NB4 (cell line): ENCODE measurements at regions not wholly inside any gene's neighbourhood (a gene's known extent, or its start where the extent isn't known, plus 50 kb on each side); places are given as distances from the start of the nearest gene placed in this dataset.

Experiments
- DNase-seq: peaks from one replicate; pipeline ENCODE4 v3.0.0; 2010; ENCODE audit warnings: low read depth
- H3K4me3 ChIP-seq: one replicate; pipeline ENCODE4 v1.5.1; 2011; ENCODE audit warnings: mild to moderate bottlenecking, low read depth, low read length, moderate library complexity
- MYC ChIP-seq: IDR thresholded peaks from 2 replicates; pipeline ENCODE4 v1.6.1; 2011; ENCODE audit warnings: low read depth, low read length
- POLR2A ChIP-seq: IDR thresholded peaks from 2 replicates; pipeline ENCODE4 v1.6.1; 2011; ENCODE audit warnings: mild to moderate bottlenecking; ENCODE audit not compliant: insufficient read length; ENCODE audit errors: extremely low read depth
- TF ChIP-seq, protein P1 (sequence below): IDR thresholded peaks from one replicate; pipeline ENCODE4 v1.5.1; 2012; ENCODE audit warnings: low read depth, low read length
- TF ChIP-seq, protein P2 (sequence below): IDR thresholded peaks from 2 replicates; pipeline ENCODE4 v1.6.1; 2011; ENCODE audit warnings: low read depth, low read length

DNA sequence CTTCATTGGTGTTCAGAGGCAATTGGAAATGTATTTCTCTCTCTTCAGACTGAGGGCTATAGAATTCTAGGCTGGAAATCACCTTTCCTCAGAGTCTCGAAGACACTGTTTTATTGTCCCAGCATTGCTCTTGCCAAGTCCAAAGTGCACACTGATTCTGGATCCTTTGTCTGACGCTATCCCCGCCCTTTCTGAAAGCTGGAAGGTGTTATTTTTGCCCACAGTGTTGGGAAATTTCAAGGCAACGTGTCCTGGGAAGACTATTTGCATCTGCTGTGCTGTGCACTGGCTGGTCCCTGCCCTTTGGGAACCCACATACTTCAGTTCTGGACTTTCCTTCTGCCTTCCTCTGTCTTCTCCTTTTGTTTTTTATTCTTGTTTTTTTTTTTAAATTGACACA lies 190.8 kb downstream of the SH3BP4 start:
- no peak for DNase-seq
- TF ChIP-seq, protein P1, sequence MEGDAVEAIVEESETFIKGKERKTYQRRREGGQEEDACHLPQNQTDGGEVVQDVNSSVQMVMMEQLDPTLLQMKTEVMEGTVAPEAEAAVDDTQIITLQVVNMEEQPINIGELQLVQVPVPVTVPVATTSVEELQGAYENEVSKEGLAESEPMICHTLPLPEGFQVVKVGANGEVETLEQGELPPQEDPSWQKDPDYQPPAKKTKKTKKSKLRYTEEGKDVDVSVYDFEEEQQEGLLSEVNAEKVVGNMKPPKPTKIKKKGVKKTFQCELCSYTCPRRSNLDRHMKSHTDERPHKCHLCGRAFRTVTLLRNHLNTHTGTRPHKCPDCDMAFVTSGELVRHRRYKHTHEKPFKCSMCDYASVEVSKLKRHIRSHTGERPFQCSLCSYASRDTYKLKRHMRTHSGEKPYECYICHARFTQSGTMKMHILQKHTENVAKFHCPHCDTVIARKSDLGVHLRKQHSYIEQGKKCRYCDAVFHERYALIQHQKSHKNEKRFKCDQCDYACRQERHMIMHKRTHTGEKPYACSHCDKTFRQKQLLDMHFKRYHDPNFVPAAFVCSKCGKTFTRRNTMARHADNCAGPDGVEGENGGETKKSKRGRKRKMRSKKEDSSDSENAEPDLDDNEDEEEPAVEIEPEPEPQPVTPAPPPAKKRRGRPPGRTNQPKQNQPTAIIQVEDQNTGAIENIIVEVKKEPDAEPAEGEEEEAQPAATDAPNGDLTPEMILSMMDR = no peak
- TF ChIP-seq, protein P2, sequence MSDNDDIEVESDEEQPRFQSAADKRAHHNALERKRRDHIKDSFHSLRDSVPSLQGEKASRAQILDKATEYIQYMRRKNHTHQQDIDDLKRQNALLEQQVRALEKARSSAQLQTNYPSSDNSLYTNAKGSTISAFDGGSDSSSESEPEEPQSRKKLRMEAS = no peak
- TF ChIP-seq POLR2A = no peak
- no peak for TF ChIP-seq MYC
- H3K4me3 ChIP-seq = no peak overlapping the region

DNA sequence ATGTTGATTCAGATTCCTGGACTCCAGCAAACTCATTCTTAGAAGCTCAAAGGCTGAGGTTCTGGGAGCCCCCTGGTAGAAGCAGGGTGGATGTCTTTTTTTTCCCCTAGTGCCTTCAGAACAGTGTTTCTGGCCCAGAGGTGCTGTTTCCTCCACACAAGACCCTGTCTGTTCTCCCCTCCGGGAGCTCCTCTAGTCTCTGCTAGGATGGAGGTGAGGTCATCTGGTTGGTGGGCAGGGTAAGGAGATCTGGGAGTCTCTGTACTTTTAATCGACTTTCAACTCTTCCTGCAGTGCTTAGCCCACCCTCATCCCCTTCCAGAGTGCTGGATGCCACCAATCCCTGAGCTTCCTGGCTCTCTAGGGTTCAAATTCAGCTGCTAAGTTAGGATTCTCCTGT lies 192.0 kb downstream of the SH3BP4 start:
- no peak for DNase-seq
- H3K4me3 ChIP-seq = no peak overlapping the region
- TF ChIP-seq MYC (no peak), POLR2A (no peak)
- TF ChIP-seq, protein P2 = no peak
- TF ChIP-seq, protein P1 = no peak

DNA sequence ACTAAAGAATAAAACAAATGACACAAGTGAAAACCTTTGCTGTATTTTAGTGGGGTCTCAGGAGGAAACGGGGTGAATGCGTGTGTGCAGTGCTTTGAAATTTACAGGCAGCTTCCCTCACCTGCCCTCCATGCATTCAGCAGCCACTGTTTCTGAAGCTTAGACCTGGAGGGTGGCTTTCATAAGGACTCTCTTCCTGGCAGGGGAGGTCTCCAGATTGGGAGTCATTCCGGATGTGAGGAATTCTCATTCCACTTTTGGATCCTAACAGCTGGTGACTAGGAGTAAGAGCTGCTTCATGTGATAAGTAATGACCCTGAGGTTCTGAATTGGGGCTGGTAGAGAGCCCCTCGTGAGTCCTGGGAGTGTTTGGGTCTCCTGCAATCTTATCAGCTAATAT lies 192.5 kb downstream of the SH3BP4 start:
- no peak for DNase-seq
- TF ChIP-seq POLR2A (no peak), MYC (no peak)
- TF ChIP-seq, protein P2 = no peak
- TF ChIP-seq, protein P1 = no peak

DNA sequence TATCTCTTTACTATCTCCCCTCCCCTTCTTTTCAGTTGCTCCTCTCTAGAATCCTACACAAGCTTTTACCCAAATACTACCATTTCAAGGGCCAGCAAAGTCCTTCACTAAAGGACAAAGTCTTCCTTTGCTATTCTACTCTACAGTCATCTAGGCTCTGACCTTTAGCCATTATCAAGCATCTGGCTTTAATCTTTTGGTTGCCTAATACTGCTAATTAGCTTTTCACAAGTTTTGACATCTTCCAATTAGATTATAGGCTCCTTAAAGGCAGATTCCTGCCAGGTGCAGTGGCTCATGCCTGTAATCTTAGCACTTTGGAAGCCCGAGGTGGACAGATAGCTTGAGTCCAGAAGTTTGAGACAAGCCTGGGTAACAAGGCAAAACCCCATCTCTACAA lies 194.4 kb downstream of the SH3BP4 start:
- no peak overlapping the region for H3K4me3 ChIP-seq
- DNase-seq = no peak
- TF ChIP-seq MYC (no peak), POLR2A (no peak)
- TF ChIP-seq, protein P2 = no peak
- TF ChIP-seq, protein P1 = no peak

More for the DNA sequence above, 192.5 kb downstream of the SH3BP4 start:
- no peak overlapping the region for H3K4me3 ChIP-seq

DNA sequence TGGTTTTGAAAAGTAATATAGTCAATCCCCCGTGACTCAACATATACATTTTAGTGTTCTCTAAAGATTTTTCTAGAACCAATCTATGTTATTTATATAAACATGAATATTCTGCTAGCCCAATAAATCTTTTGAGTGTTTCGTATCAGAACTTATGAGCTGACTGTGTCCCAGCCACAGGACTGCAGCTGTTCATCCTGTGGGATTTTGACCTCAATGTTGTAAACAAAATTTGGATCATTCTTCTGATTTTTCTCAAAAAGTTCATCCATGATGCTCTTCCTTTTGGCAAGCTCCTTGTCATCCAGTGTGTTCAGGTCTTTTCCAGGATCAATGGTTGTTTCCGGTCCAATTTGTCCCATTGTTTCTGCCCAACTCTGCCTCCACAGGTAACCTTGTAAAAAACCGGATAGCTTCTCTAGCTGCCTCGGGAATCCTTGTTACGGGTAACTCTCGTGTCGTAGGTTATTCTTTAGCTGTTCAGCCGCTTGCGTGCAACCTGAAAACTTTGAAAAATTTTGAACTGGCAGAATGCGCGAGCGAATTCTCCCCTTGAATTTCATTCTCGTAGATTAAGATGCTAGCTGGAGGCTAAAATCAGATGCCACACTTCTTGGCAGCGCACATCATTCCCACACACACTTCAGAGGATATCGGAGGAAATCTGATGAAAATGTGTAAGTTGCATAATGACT lies 195.2 kb downstream of the SH3BP4 start:
- H3K4me3 ChIP-seq = no peak overlapping the region
- DNase-seq = no peak
- TF ChIP-seq, protein P1 = no peak
- TF ChIP-seq MYC = no peak
